BJ (cell line): ENCODE measurements at regions not wholly inside any gene's neighbourhood (a gene's known extent, or its start where the extent isn't known, plus 50 kb on each side); places are given as distances from the start of the nearest gene placed in this dataset.

Experiments used
- CTCF ChIA-PET: fragments of 350-600 bp; formaldehyde crosslinking; extraction: SDS; loops from one replicate; lab custom pipeline; 2021; ENCODE audit warnings: antibody characterized with exemption, inconsistent platforms; lab: Yijun Ruan, JAX
- POLR2A ChIA-PET: fragments of 300-600 bp; sonication (Branson Sonifier 250); formaldehyde crosslinking; extraction: SDS; loops from one replicate; lab custom pipeline; 2021; ENCODE audit warnings: antibody characterized with exemption; lab: Charles Lee
- DNase-seq: peaks from one replicate; pipeline ENCODE4 v3.0.0-alpha.2; 2011; ENCODE audit warnings: low read depth
- H3K27me3 ChIP-seq: 2 replicates; pipeline ENCODE4 v1.6.0; 2011; ENCODE audit warnings: low read length; ENCODE audit not compliant: control insufficient read depth, insufficient read depth
- H3K36me3 ChIP-seq: 2 replicates; pipeline ENCODE4 v1.5.1; 2011; ENCODE audit warnings: low read length; ENCODE audit not compliant: control insufficient read depth, insufficient read depth
- H3K4me3 ChIP-seq: 2 replicates; pipeline ENCODE4 v1.5.1; 2011; ENCODE audit warnings: low read depth, mild to moderate bottlenecking, control low read depth, low read length
- CTCF ChIP-seq: IDR thresholded peaks from 2 replicates; pipeline ENCODE4 v1.5.1; 2011; ENCODE audit warnings: low read depth, mild to moderate bottlenecking, control low read depth, inconsistent platforms, low read length, moderate library complexity; ENCODE audit not compliant: insufficient read depth

DNA sequence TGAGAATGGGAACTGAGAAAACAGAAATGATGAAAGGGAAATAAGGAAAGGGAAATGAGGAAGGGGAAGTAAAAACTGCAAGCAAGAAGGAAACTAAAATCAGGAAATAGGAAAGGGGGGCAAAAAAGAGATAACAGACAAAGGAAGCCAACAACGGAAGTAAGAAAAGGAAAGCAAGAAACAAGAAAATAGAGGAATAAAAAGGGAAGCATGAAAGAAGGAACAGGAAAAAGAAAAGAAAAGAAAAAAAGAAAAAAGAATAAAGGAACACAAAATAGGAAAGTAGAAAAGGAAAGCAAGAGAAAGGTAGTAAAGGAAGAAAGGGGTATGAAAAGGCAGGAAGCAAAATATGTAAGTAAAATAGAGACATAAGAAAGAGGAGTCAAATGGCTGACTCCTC, 241.2 kb upstream of the NCKAP5 start:
- no peak for TF ChIP-seq CTCF
- no peaks in the 10 kb centered on the region for H3K27me3 ChIP-seq
- H3K36me3 ChIP-seq, result no peaks in the 10 kb centered on the region
- ChIA-PET POLR2A (no interaction called here), CTCF (no interaction called here)
- DNase-seq, result no peak
- H3K4me3 ChIP-seq, result no peak overlapping the region

GRCh38 chr2:133810559-133810958, 242.3 kb upstream of the NCKAP5 start:
- POLR2A ChIA-PET, result no interaction called here
- TF ChIP-seq CTCF, result no peak
- no peak for DNase-seq
- CTCF ChIA-PET, result no interaction called here
- H3K27me3 ChIP-seq, result no peaks in the 10 kb centered on the region
- H3K4me3 ChIP-seq, result no peak overlapping the region
- H3K36me3 ChIP-seq, result no peaks in the 10 kb centered on the region

- no peaks in the 10 kb centered on the region for H3K36me3 ChIP-seq
- DNase-seq, result no peak
- TF ChIP-seq CTCF, result no peak
- ChIA-PET CTCF (no interaction called here), POLR2A (no interaction called here)
- no peak overlapping the region for H3K4me3 ChIP-seq
- no peaks in the 10 kb centered on the region for H3K27me3 ChIP-seq
These were observed 243.3 kb upstream of the NCKAP5 start for GRCh38 chr2:133811409-133812125.

DNA sequence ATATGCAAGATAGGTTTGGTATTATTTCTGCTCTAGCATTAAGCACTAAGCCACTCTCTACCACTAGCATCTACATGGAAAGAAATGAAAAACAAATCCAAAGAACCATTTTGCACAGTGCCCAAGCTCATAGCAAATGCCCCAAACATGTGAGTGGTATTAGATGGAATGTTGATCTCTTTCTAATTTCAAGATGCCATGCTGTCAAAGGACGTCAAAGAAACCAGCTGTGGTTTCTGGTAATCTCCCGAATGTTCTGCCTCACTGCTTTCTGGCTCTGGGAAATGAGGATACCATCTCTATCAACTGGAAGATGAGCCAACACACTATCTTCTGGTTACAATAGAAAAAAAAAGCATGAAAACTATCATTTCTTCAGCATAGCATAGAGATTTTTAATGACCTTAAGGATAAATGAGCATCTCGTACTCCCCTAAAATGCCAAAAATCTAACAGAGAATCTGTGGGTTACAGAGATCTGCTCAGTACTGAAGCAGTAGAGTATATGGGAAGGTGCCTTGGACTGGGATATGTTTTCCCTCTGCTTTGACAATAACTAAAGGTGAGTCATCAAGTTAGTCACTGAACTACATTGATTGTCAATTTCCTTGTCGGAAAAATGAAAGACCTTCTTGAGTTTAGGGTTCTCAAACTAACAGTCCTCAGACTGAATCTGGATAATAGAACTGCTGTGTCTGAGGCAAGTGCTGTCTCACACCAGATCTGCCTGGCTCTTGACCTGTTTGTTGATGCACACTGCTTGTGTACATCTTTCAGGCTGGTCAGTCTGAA, 244.8 kb upstream of the NCKAP5 start:
- ChIA-PET CTCF (no interaction called here), POLR2A (no interaction called here)
- Histone ChIP-seq H3K36me3 (no peaks in the 10 kb centered on the region), H3K4me3 (no peak overlapping the region), H3K27me3 (no peaks in the 10 kb centered on the region)
- no peak for TF ChIP-seq CTCF
- no peak for DNase-seq

GRCh38 chr2:133814890-133815289, 246.6 kb upstream of the NCKAP5 start:
- ChIA-PET POLR2A (no interaction called here), CTCF (interaction anchor here (0.9 kb wide), 1 partner anchor 9 kb away, joined by 3 read pairs; no protein-coding TSS in a partner anchor)
- TF ChIP-seq CTCF, result no peak
- DNase-seq, result no peak
- H3K27me3 ChIP-seq, result no peaks in the 10 kb centered on the region
- H3K4me3 ChIP-seq, result no peak overlapping the region
- H3K36me3 ChIP-seq, result no peaks in the 10 kb centered on the region
